ENCODE measurements at regions not wholly inside any gene's neighbourhood (a gene's known extent, or its start where the extent isn't known, plus 50 kb on each side); places are given as distances from the start of the nearest gene placed in this dataset.
A peak's percentile ranks its signal among the peaks of the same experiment; 100 is the strongest.

DNA sequence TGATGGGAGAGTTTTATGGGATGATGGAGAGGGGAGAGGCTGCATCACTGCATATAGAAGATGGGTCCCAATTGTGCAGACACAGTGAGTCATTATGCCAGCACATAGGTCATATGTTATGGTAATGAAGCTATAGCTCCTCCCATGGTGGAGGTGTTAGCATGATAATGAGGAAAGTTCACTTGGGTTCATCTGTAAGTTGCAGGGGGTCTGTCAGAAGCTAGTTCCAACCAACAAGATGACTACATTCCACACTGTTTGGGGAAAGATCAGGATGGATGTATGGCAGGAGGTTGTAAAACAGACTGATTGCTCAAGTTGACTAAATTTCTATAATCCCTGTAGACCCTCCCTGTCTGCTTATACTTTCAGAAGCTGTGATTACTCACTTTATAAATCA, 561.3 kb downstream of the C12orf50 start:
- Histone ChIP-seq H3K36me3 (no peaks in the 10 kb centered on the region), H3K9me3 (ENCODE audit: low read depth) (no peaks in the 10 kb centered on the region), H3K4me3 (no peak overlapping the region), H3K27ac (no peak overlapping the region), H3K27me3 (no peaks in the 10 kb centered on the region), H3K4me1 (ENCODE audit: low read depth) (no peaks in the 10 kb centered on the region)
- TF ChIP-seq, protein P1, sequence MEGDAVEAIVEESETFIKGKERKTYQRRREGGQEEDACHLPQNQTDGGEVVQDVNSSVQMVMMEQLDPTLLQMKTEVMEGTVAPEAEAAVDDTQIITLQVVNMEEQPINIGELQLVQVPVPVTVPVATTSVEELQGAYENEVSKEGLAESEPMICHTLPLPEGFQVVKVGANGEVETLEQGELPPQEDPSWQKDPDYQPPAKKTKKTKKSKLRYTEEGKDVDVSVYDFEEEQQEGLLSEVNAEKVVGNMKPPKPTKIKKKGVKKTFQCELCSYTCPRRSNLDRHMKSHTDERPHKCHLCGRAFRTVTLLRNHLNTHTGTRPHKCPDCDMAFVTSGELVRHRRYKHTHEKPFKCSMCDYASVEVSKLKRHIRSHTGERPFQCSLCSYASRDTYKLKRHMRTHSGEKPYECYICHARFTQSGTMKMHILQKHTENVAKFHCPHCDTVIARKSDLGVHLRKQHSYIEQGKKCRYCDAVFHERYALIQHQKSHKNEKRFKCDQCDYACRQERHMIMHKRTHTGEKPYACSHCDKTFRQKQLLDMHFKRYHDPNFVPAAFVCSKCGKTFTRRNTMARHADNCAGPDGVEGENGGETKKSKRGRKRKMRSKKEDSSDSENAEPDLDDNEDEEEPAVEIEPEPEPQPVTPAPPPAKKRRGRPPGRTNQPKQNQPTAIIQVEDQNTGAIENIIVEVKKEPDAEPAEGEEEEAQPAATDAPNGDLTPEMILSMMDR (IDR thresholded peaks at IDR 0.05; ENCODE audit: low read depth, low read length) = no peak
- DNase-seq (ENCODE audit: low read depth in 1 of 2, low spot score in 1 of 2) = no peak

DNA sequence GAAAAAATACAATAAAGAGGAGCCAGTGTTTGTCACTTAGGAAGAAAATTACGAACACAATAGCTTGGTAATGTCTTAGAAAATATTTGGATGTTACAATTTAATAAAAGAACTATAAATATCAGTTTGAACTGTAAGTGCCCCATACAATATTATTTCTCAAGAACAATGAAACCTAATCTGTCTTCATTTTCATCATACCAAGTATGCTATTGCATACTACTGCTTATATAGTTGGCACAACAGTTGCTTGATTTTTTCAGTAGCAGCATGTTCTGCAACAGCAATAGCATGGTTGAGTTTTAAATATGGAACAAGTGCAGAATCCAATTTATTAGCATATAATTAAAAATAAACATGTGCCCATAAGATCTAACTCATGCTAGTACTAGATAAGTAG, 564.6 kb downstream of the C12orf50 start:
- no peak for DNase-seq (ENCODE audit: low read depth in 1 of 2, low spot score in 1 of 2)
- TF ChIP-seq, protein P1 (IDR thresholded peaks at IDR 0.05; ENCODE audit: low read depth, low read length) = no peak
- no peaks in the 10 kb centered on the region for H3K4me1 ChIP-seq (ENCODE audit: low read depth)
- no peaks in the 10 kb centered on the region for H3K9me3 ChIP-seq (ENCODE audit: low read depth)
- H3K36me3 ChIP-seq = no peaks in the 10 kb centered on the region
- no peaks in the 10 kb centered on the region for H3K27me3 ChIP-seq
- H3K27ac ChIP-seq = no peak overlapping the region
- no peak overlapping the region for H3K4me3 ChIP-seq

DNA sequence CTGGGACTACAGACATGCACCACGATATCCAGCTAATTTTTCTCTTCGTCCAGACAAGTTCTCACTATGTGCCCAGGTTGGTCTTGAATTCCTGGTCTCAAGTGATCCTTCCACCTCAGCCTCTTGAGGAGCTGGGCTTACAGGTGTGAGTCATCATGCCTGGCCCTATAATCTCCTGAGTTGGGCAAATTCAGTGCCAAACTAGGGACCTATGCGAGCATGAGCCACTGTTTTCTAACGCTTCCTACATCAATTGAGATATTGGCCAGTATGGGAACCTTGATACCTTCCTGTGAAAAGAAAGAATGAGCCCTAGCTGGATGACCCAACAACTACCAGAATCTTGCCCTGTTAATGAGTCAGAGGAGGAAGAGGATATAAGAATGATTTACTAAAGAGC, 585.2 kb downstream of the C12orf50 start:
- no peak for DNase-seq (ENCODE audit: low read depth in 1 of 2, low spot score in 1 of 2)
- TF ChIP-seq, protein P1 (IDR thresholded peaks at IDR 0.05; ENCODE audit: low read depth, low read length) = no peak
- Histone ChIP-seq H3K36me3 (no peaks in the 10 kb centered on the region), H3K4me3 (no peak overlapping the region), H3K9me3 (ENCODE audit: low read depth) (no peaks in the 10 kb centered on the region), H3K27me3 (no peaks in the 10 kb centered on the region), H3K4me1 (ENCODE audit: low read depth) (no peaks in the 10 kb centered on the region), H3K27ac (no peak overlapping the region)

DNA sequence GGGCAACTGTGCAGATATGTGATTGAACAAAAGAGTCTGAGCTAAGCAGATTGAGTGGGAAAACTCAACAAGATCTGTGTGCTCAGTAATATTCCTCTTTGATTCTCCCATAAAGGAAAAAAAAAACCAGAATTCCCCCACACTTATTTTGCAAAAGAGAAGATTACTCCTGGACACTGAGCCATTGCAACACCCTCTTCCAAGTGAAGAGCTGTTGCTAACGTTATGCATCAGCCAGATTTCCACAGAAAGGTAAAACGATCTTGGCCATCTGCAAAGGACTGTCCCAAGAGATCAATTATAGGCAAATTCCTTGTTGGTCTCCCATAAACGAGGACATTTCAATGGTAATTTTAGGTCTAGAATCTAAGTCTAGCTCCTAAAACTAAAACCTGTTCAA, 587.7 kb downstream of the C12orf50 start:
- TF ChIP-seq, protein P1 (IDR thresholded peaks at IDR 0.05; ENCODE audit: low read depth, low read length) = no peak
- DNase-seq (ENCODE audit: low read depth in 1 of 2, low spot score in 1 of 2) = peak in 1 of 2 donors; percentile 27
- H3K27me3 ChIP-seq = no peaks in the 10 kb centered on the region
- H3K27ac ChIP-seq = no peak overlapping the region
- H3K4me3 ChIP-seq = no peak overlapping the region
- H3K9me3 ChIP-seq (ENCODE audit: low read depth) = no peaks in the 10 kb centered on the region
- no peaks in the 10 kb centered on the region for H3K4me1 ChIP-seq (ENCODE audit: low read depth)
- H3K36me3 ChIP-seq = no peaks in the 10 kb centered on the region

DNA sequence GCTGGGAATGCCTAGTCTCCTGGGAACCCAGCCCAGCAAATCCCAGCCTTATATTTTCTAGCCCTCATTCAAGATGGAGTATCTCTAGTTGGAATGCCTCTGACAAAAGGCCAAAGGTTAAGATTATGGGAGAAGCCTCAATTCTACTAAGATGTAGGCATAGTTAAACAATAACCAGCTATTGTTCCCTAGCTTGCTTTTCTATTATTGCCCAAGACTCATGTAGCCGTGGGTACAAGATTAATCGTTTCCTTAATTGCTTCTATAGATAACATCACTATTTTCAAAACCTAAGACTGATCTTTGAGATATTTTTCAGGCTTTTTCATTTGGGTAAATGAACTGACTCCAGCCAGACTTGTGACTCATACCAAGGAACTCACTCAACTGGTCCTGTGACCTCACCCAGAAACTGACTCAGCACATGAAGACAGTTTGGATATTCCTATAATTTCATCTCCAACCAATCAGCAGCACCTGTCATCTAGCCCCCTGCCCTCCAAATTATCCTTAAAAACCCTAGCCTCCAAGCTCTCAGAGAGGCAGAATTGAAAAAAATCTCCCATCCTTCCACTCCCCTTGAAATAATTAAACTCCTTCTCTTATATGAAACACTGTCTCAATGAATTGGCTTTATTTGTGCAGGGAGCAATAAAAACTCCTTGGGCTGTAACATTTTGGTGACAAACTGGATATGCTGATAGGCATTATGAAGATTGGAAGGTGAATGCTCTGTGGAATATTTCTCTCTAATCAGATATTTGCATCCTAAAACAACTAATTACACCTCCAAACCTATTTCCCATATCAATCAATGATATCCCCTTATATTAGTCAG, 589.0 kb downstream of the C12orf50 start:
- Histone ChIP-seq H3K4me1 (ENCODE audit: low read depth) (no peaks in the 10 kb centered on the region), H3K27me3 (no peaks in the 10 kb centered on the region), H3K27ac (no peak overlapping the region), H3K9me3 (ENCODE audit: low read depth) (no peaks in the 10 kb centered on the region), H3K36me3 (no peaks in the 10 kb centered on the region), H3K4me3 (no peak overlapping the region)
- peak in 1 of 2 donors; percentile 86 for DNase-seq (ENCODE audit: low read depth in 1 of 2, low spot score in 1 of 2)
- TF ChIP-seq, protein P1 (IDR thresholded peaks at IDR 0.05; ENCODE audit: low read depth, low read length) = no peak
